Dendritic cell treated with granulocyte-macrophage colony-stimulating factor and Interleukin-4, amounts not matched to agents 40 ng/mL and 50 ng/mL, for 4 days (primary cell): ENCODE measurements at regions not wholly inside any gene's neighbourhood (a gene's known extent, or its start where the extent isn't known, plus 50 kb on each side); places are given as distances from the start of the nearest gene placed in this dataset.

ENCODE experiments used
- H3K27ac Mint-ChIP-seq: one replicate; pipeline ENCODE4 v1.8.0; 2022; ENCODE audit warnings: mild to moderate bottlenecking, mixed read lengths
- H3K27me3 Mint-ChIP-seq: one replicate; pipeline ENCODE4 v1.8.0; 2022; ENCODE audit warnings: mild to moderate bottlenecking, mixed read lengths
- H3K36me3 Mint-ChIP-seq: one replicate; pipeline ENCODE4 v1.8.0; 2022; ENCODE audit warnings: low read depth, mixed read lengths
- H3K4me1 Mint-ChIP-seq: one replicate; pipeline ENCODE4 v1.8.0; 2022; ENCODE audit warnings: low read depth, mixed read lengths
- H3K4me3 Mint-ChIP-seq: one replicate; pipeline ENCODE4 v1.8.0; 2022; ENCODE audit warnings: mild to moderate bottlenecking, moderate library complexity, mixed read lengths
- H3K9me3 Mint-ChIP-seq: one replicate; pipeline ENCODE4 v1.8.0; 2022; ENCODE audit warnings: mixed read lengths
- intact Hi-C: fragments of 100-400 bp; cut with micrococcal nuclease; formaldehyde crosslinking; loops from one replicate; pipeline ENCODE4 v1.15.0; 2022

GRCh38 chr6:104575536-104575935 lies 284.2 kb downstream of the HACE1 start:
- no peaks in the 10 kb centered on the region for H3K4me1 Mint-ChIP-seq
- H3K27ac Mint-ChIP-seq: no peak overlapping the region
- no peak overlapping the region for H3K4me3 Mint-ChIP-seq
- no peaks in the 10 kb centered on the region for H3K27me3 Mint-ChIP-seq
- H3K9me3 Mint-ChIP-seq: no peaks in the 10 kb centered on the region
- no peaks in the 10 kb centered on the region for H3K36me3 Mint-ChIP-seq
- intact Hi-C loops: no loop called here

GRCh38 chr6:104574135-104574750 lies 285.5 kb downstream of the HACE1 start:
- Mint-ChIP-seq H3K27ac (no peak overlapping the region), H3K4me1 (no peaks in the 10 kb centered on the region), H3K9me3 (no peaks in the 10 kb centered on the region), H3K4me3 (no peak overlapping the region), H3K27me3 (no peaks in the 10 kb centered on the region), H3K36me3 (no peaks in the 10 kb centered on the region)
- intact Hi-C loops: no loop called here

GRCh38 chr6:104573350-104573749 lies 286.4 kb downstream of the HACE1 start:
- Mint-ChIP-seq H3K27me3 (no peaks in the 10 kb centered on the region), H3K9me3 (no peaks in the 10 kb centered on the region), H3K36me3 (no peaks in the 10 kb centered on the region), H3K27ac (no peak overlapping the region), H3K4me1 (no peaks in the 10 kb centered on the region), H3K4me3 (no peak overlapping the region)
- intact Hi-C loops: no loop called here

GRCh38 chr6:104572901-104573300 lies 286.8 kb downstream of the HACE1 start:
- no peak overlapping the region for H3K27ac Mint-ChIP-seq
- H3K4me1 Mint-ChIP-seq: no peaks in the 10 kb centered on the region
- H3K4me3 Mint-ChIP-seq: no peak overlapping the region
- no peaks in the 10 kb centered on the region for H3K36me3 Mint-ChIP-seq
- intact Hi-C loops: no loop called here
- no peaks in the 10 kb centered on the region for H3K9me3 Mint-ChIP-seq
- H3K27me3 Mint-ChIP-seq: no peaks in the 10 kb centered on the region

- intact Hi-C loops: no loop called here
- Mint-ChIP-seq H3K36me3 (no peaks in the 10 kb centered on the region), H3K27me3 (no peaks in the 10 kb centered on the region), H3K9me3 (no peaks in the 10 kb centered on the region), H3K4me1 (no peaks in the 10 kb centered on the region), H3K4me3 (no peak overlapping the region), H3K27ac (no peak overlapping the region)
Measured at GRCh38 chr6:104566411-104566810, 293.3 kb downstream of the HACE1 start.

- Mint-ChIP-seq H3K27me3 (no peaks in the 10 kb centered on the region), H3K4me3 (no peak overlapping the region), H3K4me1 (no peaks in the 10 kb centered on the region), H3K9me3 (no peaks in the 10 kb centered on the region), H3K36me3 (no peaks in the 10 kb centered on the region), H3K27ac (no peak overlapping the region)
- intact Hi-C loops: no loop called here
Measured at GRCh38 chr6:104563306-104563705, 296.4 kb downstream of the HACE1 start.

GRCh38 chr6:104559435-104560202 lies 300.1 kb downstream of the HACE1 start:
- Mint-ChIP-seq H3K36me3 (no peaks in the 10 kb centered on the region), H3K4me3 (no peak overlapping the region), H3K27me3 (no peaks in the 10 kb centered on the region), H3K4me1 (no peaks in the 10 kb centered on the region), H3K9me3 (no peaks in the 10 kb centered on the region), H3K27ac (no peak overlapping the region)
- intact Hi-C loops: no loop called here

- no peak overlapping the region for H3K4me3 Mint-ChIP-seq
- no peaks in the 10 kb centered on the region for H3K9me3 Mint-ChIP-seq
- no peaks in the 10 kb centered on the region for H3K4me1 Mint-ChIP-seq
- no peaks in the 10 kb centered on the region for H3K27me3 Mint-ChIP-seq
- no peak overlapping the region for H3K27ac Mint-ChIP-seq
- intact Hi-C loops: no loop called here
- H3K36me3 Mint-ChIP-seq: no peaks in the 10 kb centered on the region
Measured at GRCh38 chr6:104558746-104559145, 301.0 kb downstream of the HACE1 start.

- Mint-ChIP-seq H3K27me3 (no peaks in the 10 kb centered on the region), H3K9me3 (no peaks in the 10 kb centered on the region), H3K4me3 (no peak overlapping the region), H3K27ac (no peak overlapping the region), H3K36me3 (no peaks in the 10 kb centered on the region), H3K4me1 (no peaks in the 10 kb centered on the region)
- intact Hi-C loops: no loop called here
Measured at GRCh38 chr6:104548297-104548696, 311.4 kb downstream of the HACE1 start.

- intact Hi-C loops: no loop called here
- Mint-ChIP-seq H3K4me1 (no peaks in the 10 kb centered on the region), H3K27ac (no peak overlapping the region)
Measured at GRCh38 chr6:104541411-104541810, 318.3 kb downstream of the HACE1 start.

GRCh38 chr6:104540743-104541142 lies 319.0 kb downstream of the HACE1 start:
- Mint-ChIP-seq H3K9me3 (no peaks in the 10 kb centered on the region), H3K36me3 (no peaks in the 10 kb centered on the region), H3K4me1 (no peaks in the 10 kb centered on the region), H3K4me3 (no peak overlapping the region), H3K27ac (no peak overlapping the region), H3K27me3 (no peaks in the 10 kb centered on the region)
- intact Hi-C loops: no loop called here

More at GRCh38 chr6:104541411-104541810, 318.3 kb downstream of the HACE1 start:
- H3K4me3 Mint-ChIP-seq: no peak overlapping the region
- no peaks in the 10 kb centered on the region for H3K9me3 Mint-ChIP-seq
- no peaks in the 10 kb centered on the region for H3K27me3 Mint-ChIP-seq
- no peaks in the 10 kb centered on the region for H3K36me3 Mint-ChIP-seq

GRCh38 chr6:104539173-104539572 lies 320.5 kb downstream of the HACE1 start:
- Mint-ChIP-seq H3K27me3 (no peaks in the 10 kb centered on the region), H3K36me3 (no peaks in the 10 kb centered on the region), H3K27ac (no peak overlapping the region), H3K4me1 (no peaks in the 10 kb centered on the region), H3K9me3 (no peaks in the 10 kb centered on the region), H3K4me3 (no peak overlapping the region)
- intact Hi-C loops: no loop called here

- Mint-ChIP-seq H3K9me3 (no peaks in the 10 kb centered on the region), H3K27ac (no peak overlapping the region), H3K36me3 (no peaks in the 10 kb centered on the region), H3K27me3 (no peaks in the 10 kb centered on the region), H3K4me1 (no peaks in the 10 kb centered on the region), H3K4me3 (no peak overlapping the region)
- intact Hi-C loops: no loop called here
Measured at GRCh38 chr6:104537872-104538271, 321.8 kb downstream of the HACE1 start.

- Mint-ChIP-seq H3K36me3 (no peaks in the 10 kb centered on the region), H3K9me3 (no peaks in the 10 kb centered on the region), H3K27ac (no peak overlapping the region), H3K27me3 (no peaks in the 10 kb centered on the region), H3K4me3 (no peak overlapping the region), H3K4me1 (no peaks in the 10 kb centered on the region)
- intact Hi-C loops: no loop called here
Measured at GRCh38 chr6:104537180-104537579, 322.5 kb downstream of the HACE1 start.

GRCh38 chr6:104532462-104532861 lies 327.3 kb downstream of the HACE1 start:
- no peaks in the 10 kb centered on the region for H3K27me3 Mint-ChIP-seq
- H3K4me3 Mint-ChIP-seq: no peak overlapping the region
- intact Hi-C loops: no loop called here
- H3K4me1 Mint-ChIP-seq: peaks cover 6% of the 10 kb centered on the region
- H3K36me3 Mint-ChIP-seq: no peaks in the 10 kb centered on the region
- H3K27ac Mint-ChIP-seq: no peak overlapping the region
- H3K9me3 Mint-ChIP-seq: no peaks in the 10 kb centered on the region
